Esophagus squamous epithelium (tissue), 5 donors: ENCODE measurements at regions not wholly inside any gene's neighbourhood (a gene's known extent, or its start where the extent isn't known, plus 50 kb on each side); places are given as distances from the start of the nearest gene placed in this dataset.

Source experiments
- DNase-seq: peaks from one replicate; lab custom pipeline; 2025; lab: John Stamatoyannopoulos, UW
- H3K27ac ChIP-seq, 4 donors: fragments of 200-600 bp; sonication (generic); one replicate each; pipeline ENCODE4 v1.5.1; 2016 to 2019; ENCODE audit warnings: mild to moderate bottlenecking in 1 of 4
- H3K27me3 ChIP-seq, 4 donors: fragments of 200-600 bp; sonication (generic); 1 replicate in 3 of 4; 2 replicates in 1 of 4; pipeline versions ENCODE4 v1.5.1 to v1.6.0; 2017 to 2021; ENCODE audit warnings: antibody characterized with exemption in 1 of 4
- H3K36me3 ChIP-seq, 3 donors: fragments of 200-600 bp; sonication (generic); one replicate each; pipeline ENCODE4 v1.5.1; 2016 to 2019
- H3K4me1 ChIP-seq, 3 donors: fragments of 200-600 bp; sonication (generic); one replicate each; pipeline ENCODE4 v1.5.1; 2017 to 2019
- H3K4me3 ChIP-seq, 4 donors: fragments of 200-600 bp; sonication (generic); 1 replicate in 3 of 4; 2 replicates in 1 of 4; pipeline ENCODE4 v1.5.1; 2016 to 2019; ENCODE audit warnings: mild to moderate bottlenecking in 2 of 4, moderate library complexity in 1 of 4
- H3K9me3 ChIP-seq, 3 donors: fragments of 200-600 bp; sonication (generic); one replicate each; pipeline ENCODE4 v1.5.1; 2016 to 2019
- POLR2A ChIP-seq, 4 donors: fragments of 450-650 bp; IDR thresholded peaks; one replicate each; pipeline ENCODE4 v1.6.1; 2017; ENCODE audit warnings: antibody characterized with exemption in 4 of 4, mild to moderate bottlenecking in 4 of 4, moderate library complexity in 3 of 4
- WGBS, 2 donors: methylation state at CpG; one replicate each; pipeline ENCODE4 v1.1.5; 2018; 5-methylcytosine and 5-hydroxymethylcytosine counted together
- intact Hi-C: fragments of 100-400 bp; cut with DNase I; formaldehyde crosslinking; loops from one replicate; pipeline ENCODE4 v1.15.0; 2022
- TF ChIP-seq, protein P1 (sequence below), 6 experiments: fragments of 450-650 bp in 4 of 6; fragments of 200-600 bp in 2 of 6; sonication (generic) in 2 of 6; IDR thresholded peaks; one replicate each; pipeline ENCODE4 v1.5.1; 2016 to 2019; ENCODE audit warnings: antibody characterized with exemption in 6 of 6, mild to moderate bottlenecking in 4 of 6, moderate library complexity in 4 of 6
- donor health status: DM: yes; HTN: yes; CAD: no.

DNA sequence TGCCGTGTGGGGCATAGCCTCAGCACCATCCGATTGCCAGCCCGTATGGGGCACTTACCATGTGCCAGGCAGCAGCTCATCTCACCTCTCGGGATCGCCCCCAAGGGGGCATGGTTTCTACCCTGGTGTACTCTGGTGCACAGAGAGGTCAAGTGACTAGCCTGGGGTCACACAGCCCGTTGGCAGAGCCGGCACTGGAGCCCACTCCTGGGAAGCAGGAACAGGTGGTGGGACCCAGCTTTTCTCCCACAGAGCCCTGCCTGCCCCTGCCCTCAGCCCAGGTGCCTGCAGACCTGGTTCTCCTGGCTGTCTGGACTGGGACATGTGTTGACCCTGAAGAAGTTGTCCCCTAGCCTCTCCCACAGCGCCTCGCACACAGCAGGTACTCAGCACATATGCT, 141.8 kb upstream of the CIBAR2 start:
- H3K4me3 ChIP-seq, result no peak overlapping the region
- intact Hi-C loops, result no loop called here
- no peak overlapping the region for H3K27ac ChIP-seq
- no peak for DNase-seq
- H3K36me3 ChIP-seq, result no peaks in the 10 kb centered on the region
- peaks cover 0 to 36% (median 0%) of the 10 kb centered on the region in 4 donors for H3K27me3 ChIP-seq
- peaks cover 0 to 8% (median 0%) of the 10 kb centered on the region in 3 donors for H3K4me1 ChIP-seq
- 88% methylated on average over 5 of the region's 9 CpGs; no CpG with 5 or more reads in 1 of the 2 donors for WGBS, 2 donors
- TF ChIP-seq, protein P1, sequence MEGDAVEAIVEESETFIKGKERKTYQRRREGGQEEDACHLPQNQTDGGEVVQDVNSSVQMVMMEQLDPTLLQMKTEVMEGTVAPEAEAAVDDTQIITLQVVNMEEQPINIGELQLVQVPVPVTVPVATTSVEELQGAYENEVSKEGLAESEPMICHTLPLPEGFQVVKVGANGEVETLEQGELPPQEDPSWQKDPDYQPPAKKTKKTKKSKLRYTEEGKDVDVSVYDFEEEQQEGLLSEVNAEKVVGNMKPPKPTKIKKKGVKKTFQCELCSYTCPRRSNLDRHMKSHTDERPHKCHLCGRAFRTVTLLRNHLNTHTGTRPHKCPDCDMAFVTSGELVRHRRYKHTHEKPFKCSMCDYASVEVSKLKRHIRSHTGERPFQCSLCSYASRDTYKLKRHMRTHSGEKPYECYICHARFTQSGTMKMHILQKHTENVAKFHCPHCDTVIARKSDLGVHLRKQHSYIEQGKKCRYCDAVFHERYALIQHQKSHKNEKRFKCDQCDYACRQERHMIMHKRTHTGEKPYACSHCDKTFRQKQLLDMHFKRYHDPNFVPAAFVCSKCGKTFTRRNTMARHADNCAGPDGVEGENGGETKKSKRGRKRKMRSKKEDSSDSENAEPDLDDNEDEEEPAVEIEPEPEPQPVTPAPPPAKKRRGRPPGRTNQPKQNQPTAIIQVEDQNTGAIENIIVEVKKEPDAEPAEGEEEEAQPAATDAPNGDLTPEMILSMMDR (IDR thresholded peaks at IDR 0.05), result no peak
- no peak for TF ChIP-seq POLR2A (IDR thresholded peaks at IDR 0.05)
- H3K9me3 ChIP-seq, result no peaks in the 10 kb centered on the region

DNA sequence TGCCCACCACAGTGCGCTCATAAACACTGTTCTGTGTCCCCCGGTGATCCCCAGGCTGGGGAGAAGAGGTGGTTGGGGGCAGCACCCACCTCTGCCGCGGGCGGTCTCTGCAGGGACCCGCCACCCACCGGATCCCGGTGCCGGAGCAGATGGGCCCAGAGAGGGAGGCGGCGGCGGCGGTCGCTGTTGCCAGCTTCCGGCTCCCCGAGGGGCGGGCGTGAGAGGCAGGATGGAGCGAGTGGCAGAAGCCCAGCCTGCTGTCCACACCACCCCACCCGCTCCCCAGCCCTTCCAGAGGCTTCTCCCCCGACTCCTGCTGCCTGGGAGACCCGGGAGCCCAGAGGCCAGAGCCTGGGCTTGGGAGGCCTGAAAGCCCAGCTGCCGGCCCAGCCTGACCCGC, 142.6 kb upstream of the CIBAR2 start:
- Histone ChIP-seq H3K36me3 (no peaks in the 10 kb centered on the region), H3K9me3 (no peaks in the 10 kb centered on the region), H3K4me3 (no peak overlapping the region), H3K4me1 (peaks cover 0 to 8% (median 0%) of the 10 kb centered on the region in 3 donors), H3K27me3 (peaks cover 0 to 38% (median 0%) of the 10 kb centered on the region in 4 donors), H3K27ac (no peak overlapping the region)
- intact Hi-C loops, result no loop called here
- no peak for DNase-seq
- WGBS, 2 donors, result 95 to 100% methylated on average over 3 to 5 of the region's 24 CpGs
- TF ChIP-seq, protein P1 (IDR thresholded peaks at IDR 0.05), result no peak
- TF ChIP-seq POLR2A (IDR thresholded peaks at IDR 0.05), result no peak

DNA sequence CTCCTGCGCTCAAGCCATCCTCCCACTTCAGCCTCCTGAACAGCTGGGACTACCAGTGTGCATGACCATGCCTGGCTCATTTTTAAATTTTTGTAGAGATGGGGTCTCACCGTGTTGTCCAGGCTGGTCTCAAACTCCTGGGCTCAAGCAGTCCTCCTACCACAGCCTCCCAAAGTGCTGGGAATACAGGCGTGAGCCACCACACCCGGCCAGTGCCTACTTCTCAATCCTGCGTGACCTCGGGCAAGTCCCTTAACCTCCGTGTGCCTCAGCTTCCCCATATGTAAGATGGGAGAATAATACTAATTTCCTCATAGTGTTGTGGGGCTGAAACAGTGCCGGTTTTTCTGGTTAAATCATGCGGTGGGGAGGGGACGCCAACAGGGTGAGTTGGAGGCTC, 143.5 kb upstream of the CIBAR2 start:
- no peak for TF ChIP-seq POLR2A (IDR thresholded peaks at IDR 0.05)
- TF ChIP-seq, protein P1 (IDR thresholded peaks at IDR 0.05), result no peak

DNA sequence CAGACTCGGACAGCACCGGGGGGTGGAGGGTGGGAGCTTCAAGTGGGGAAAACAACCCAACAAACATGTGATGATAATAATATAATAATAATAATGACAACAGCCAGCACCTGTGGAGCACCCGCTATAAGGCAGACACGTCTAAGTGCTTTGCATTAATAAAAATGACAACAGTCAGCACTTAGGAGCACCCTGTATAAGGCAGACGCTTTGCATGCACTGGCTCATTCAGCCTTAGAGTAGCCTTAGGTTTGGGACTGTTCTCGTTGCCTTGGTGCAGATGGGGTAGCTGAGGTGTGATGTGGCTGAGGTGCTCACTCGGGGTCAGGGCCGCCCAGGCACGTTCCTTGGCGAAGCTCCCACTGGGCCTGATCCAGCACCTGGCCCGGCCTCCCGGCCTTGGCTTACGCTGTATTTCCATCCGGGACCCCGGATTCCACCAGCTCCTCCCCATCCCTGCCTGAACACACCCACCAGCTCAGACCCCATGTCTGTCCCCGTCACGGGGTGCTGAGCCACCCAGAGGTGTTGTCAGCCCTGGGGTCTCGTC, 144.0 kb upstream of the CIBAR2 start:
- 72 to 74% methylated on average over 9 to 18 of the region's 18 CpGs for WGBS, 2 donors
- TF ChIP-seq, protein P1 (IDR thresholded peaks at IDR 0.05), result no peak
- TF ChIP-seq POLR2A (IDR thresholded peaks at IDR 0.05), result no peak
- Histone ChIP-seq H3K4me3 (no peak overlapping the region), H3K27ac (no peak overlapping the region), H3K9me3 (no peaks in the 10 kb centered on the region), H3K27me3 (peaks cover 0 to 44% (median 0%) of the 10 kb centered on the region in 4 donors), H3K36me3 (no peaks in the 10 kb centered on the region), H3K4me1 (peaks cover 0 to 8% (median 0%) of the 10 kb centered on the region in 3 donors)
- intact Hi-C loops, result no loop called here
- DNase-seq, result no peak

More for the DNA sequence above, 143.5 kb upstream of the CIBAR2 start:
- 92 to 98% methylated on average over 5 to 8 of the region's 10 CpGs for WGBS, 2 donors
- intact Hi-C loops, result no loop called here
- Histone ChIP-seq H3K4me3 (no peak overlapping the region), H3K27ac (no peak overlapping the region), H3K4me1 (peaks cover 0 to 8% (median 0%) of the 10 kb centered on the region in 3 donors), H3K9me3 (no peaks in the 10 kb centered on the region), H3K27me3 (peaks cover 0 to 39% (median 0%) of the 10 kb centered on the region in 4 donors), H3K36me3 (no peaks in the 10 kb centered on the region)
- DNase-seq, result no peak

DNA sequence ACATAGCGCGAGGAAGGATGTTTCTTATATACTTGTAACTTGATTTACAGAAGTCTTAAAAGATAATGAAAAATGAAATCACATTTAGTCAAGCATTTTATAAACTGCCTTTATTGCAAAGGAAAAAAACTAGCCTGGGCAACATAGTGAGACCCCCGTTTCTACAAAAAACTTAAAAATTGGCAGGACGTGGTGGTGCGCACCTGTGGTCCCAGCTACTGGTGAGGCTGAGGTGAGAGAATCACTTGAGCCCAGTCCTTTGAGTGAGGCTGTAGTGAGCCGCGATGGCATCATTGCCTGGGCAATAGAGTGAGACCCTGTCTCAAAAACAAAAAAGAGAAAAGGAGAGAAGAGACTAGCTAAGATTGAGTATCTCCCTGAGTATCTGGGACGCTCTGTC, 145.2 kb upstream of the CIBAR2 start:
- no peak for TF ChIP-seq POLR2A (IDR thresholded peaks at IDR 0.05)
- TF ChIP-seq, protein P1 (IDR thresholded peaks at IDR 0.05), result no peak
- no peak for DNase-seq
- Histone ChIP-seq H3K36me3 (no peaks in the 10 kb centered on the region), H3K9me3 (no peaks in the 10 kb centered on the region), H3K4me3 (no peak overlapping the region), H3K27ac (no peak overlapping the region), H3K4me1 (peaks cover 0 to 8% (median 0%) of the 10 kb centered on the region in 3 donors), H3K27me3 (peaks cover 0 to 49% (median 0%) of the 10 kb centered on the region in 4 donors)
- intact Hi-C loops, result no loop called here
- 93% methylated on average over 8 of the region's 8 CpGs for WGBS, 2 donors
